ENCODE measurements at regions not wholly inside any gene's neighbourhood (a gene's known extent, or its start where the extent isn't known, plus 50 kb on each side); places are given as distances from the start of the nearest gene placed in this dataset.
"Not testable (repeated sequence)": the region's sequence is repeated elsewhere in the genome, so short reads cannot be mapped to it uniquely, and the experiment has no call there.

GRCh38 chr5:130400091-130400490 lies 495.8 kb downstream of the CHSY3 start:
- no peak overlapping the region for H3K4me3 Mint-ChIP-seq
- H3K27me3 ChIP-seq (ENCODE audit: control insufficient read depth in 2 of 2, insufficient read depth in 2 of 2, low read length in 2 of 2) = no peaks in the 10 kb centered on the region
- H3K79me2 ChIP-seq (ENCODE audit: insufficient read depth, low read length) = no peaks in the 10 kb centered on the region

GRCh38 chr5:130398825-130399224 lies 494.6 kb downstream of the CHSY3 start:
- Histone ChIP-seq H3K4me3 (replicated peaks in 1 of 3; ENCODE audit: low read depth in 2 of 3, low read length in 3 of 3) (no peak overlapping the region), H3K36me3 (replicated peaks in 1 of 2; ENCODE audit: control insufficient read depth in 1 of 2, insufficient read depth in 2 of 2, low read length in 2 of 2) (no peaks in the 10 kb centered on the region), H3K9me3 (replicated peaks in 1 of 2; ENCODE audit: control insufficient read depth in 1 of 2, insufficient read depth in 1 of 2, low read length in 2 of 2) (peaks cover 0 to 11% of the 10 kb centered on the region in 2 donors), H3K79me2 (ENCODE audit: insufficient read depth, low read length) (no peaks in the 10 kb centered on the region), H3K27me3 (ENCODE audit: control insufficient read depth in 2 of 2, insufficient read depth in 2 of 2, low read length in 2 of 2) (no peaks in the 10 kb centered on the region), H3K4me1 (ENCODE audit: control insufficient read depth in 1 of 2, insufficient read depth in 2 of 2, low read length in 2 of 2) (no peaks in the 10 kb centered on the region), H3K4me2 (replicated peaks; ENCODE audit: extremely low read depth, low read length, poor library complexity, severe bottlenecking) (no peak overlapping the region), H2AFZ (ENCODE audit: insufficient read depth, low read depth, low read length, poor library complexity, severe bottlenecking) (no peak overlapping the region), H4K20me1 (ENCODE audit: insufficient read depth, low read length) (no peaks in the 10 kb centered on the region), H3K27ac (ENCODE audit: low read depth in 1 of 2, low read length in 2 of 2) (no peak overlapping the region), H3K9ac (ENCODE audit: insufficient read depth, low read length, poor library complexity, severe bottlenecking) (no peak overlapping the region)
- DNase-seq = no peak
- H3K27ac Mint-ChIP-seq = no peak overlapping the region
- no peaks in the 10 kb centered on the region for H3K4me1 Mint-ChIP-seq
- peaks cover 0 to 6% (median 2%) of the 10 kb centered on the region in 7 donors for H3K9me3 Mint-ChIP-seq
- no peaks in the 10 kb centered on the region for H3K36me3 Mint-ChIP-seq
- no peak overlapping the region for H3K4me3 Mint-ChIP-seq
- TF ChIP-seq CTCF (IDR thresholded peaks at IDR 0.05) = no peak
- intact Hi-C loops (cut with micrococcal nuclease) = no loop called here
- WGBS (ENCODE audit: insufficient coverage) = 100% methylated on average over 1 of the region's 4 CpGs
- H3K27me3 Mint-ChIP-seq (ENCODE audit: low read depth in 3 of 3) = peaks cover 0 to 2% (median 0%) of the 10 kb centered on the region in 3 donors

More at GRCh38 chr5:130400091-130400490, 495.8 kb downstream of the CHSY3 start:
- no peak overlapping the region for H3K4me2 ChIP-seq (replicated peaks; ENCODE audit: extremely low read depth, low read length, poor library complexity, severe bottlenecking)
- no peak for DNase-seq
- intact Hi-C loops (cut with micrococcal nuclease) = no loop called here
- no peak for TF ChIP-seq CTCF (IDR thresholded peaks at IDR 0.05)
- Mint-ChIP-seq H3K27me3 (ENCODE audit: low read depth in 3 of 3) (peaks cover 0 to 2% (median 0%) of the 10 kb centered on the region in 3 donors), H3K4me1 (no peaks in the 10 kb centered on the region), H3K36me3 (no peaks in the 10 kb centered on the region), H3K27ac (no peak overlapping the region), H3K9me3 (peaks cover 0 to 6% (median 2%) of the 10 kb centered on the region in 7 donors)
- H3K9me3 ChIP-seq (replicated peaks in 1 of 2; ENCODE audit: control insufficient read depth in 1 of 2, insufficient read depth in 1 of 2, low read length in 2 of 2) = peaks cover 0 to 11% of the 10 kb centered on the region in 2 donors
- H3K4me3 ChIP-seq (replicated peaks in 1 of 3; ENCODE audit: low read depth in 2 of 3, low read length in 3 of 3) = no peak overlapping the region
- no peaks in the 10 kb centered on the region for H3K4me1 ChIP-seq (ENCODE audit: control insufficient read depth in 1 of 2, insufficient read depth in 2 of 2, low read length in 2 of 2)
- no peak overlapping the region for H3K9ac ChIP-seq (ENCODE audit: insufficient read depth, low read length, poor library complexity, severe bottlenecking)
- no peak overlapping the region for H2AFZ ChIP-seq (ENCODE audit: insufficient read depth, low read depth, low read length, poor library complexity, severe bottlenecking)
- H3K27ac ChIP-seq (ENCODE audit: low read depth in 1 of 2, low read length in 2 of 2) = no peak overlapping the region
- H4K20me1 ChIP-seq (ENCODE audit: insufficient read depth, low read length) = no peaks in the 10 kb centered on the region
- no peaks in the 10 kb centered on the region for H3K36me3 ChIP-seq (replicated peaks in 1 of 2; ENCODE audit: control insufficient read depth in 1 of 2, insufficient read depth in 2 of 2, low read length in 2 of 2)

- H3K27ac Mint-ChIP-seq = peak overlapping the region in 1 of 7 donors; percentile 8
- H3K9ac ChIP-seq (ENCODE audit: insufficient read depth, low read length, poor library complexity, severe bottlenecking); H2AFZ ChIP-seq (ENCODE audit: insufficient read depth, low read depth, low read length, poor library complexity, severe bottlenecking); H3K4me1 Mint-ChIP-seq; H3K27ac ChIP-seq (ENCODE audit: low read depth in 1 of 2, low read length in 2 of 2); H3K27me3 Mint-ChIP-seq (ENCODE audit: low read depth in 3 of 3); H3K4me2 ChIP-seq (replicated peaks; ENCODE audit: extremely low read depth, low read length, poor library complexity, severe bottlenecking); H3K79me2 ChIP-seq (ENCODE audit: insufficient read depth, low read length); H3K4me3 Mint-ChIP-seq; H3K36me3 Mint-ChIP-seq; intact Hi-C loops (cut with micrococcal nuclease); DNase-seq; H3K27me3 ChIP-seq (ENCODE audit: control insufficient read depth in 2 of 2, insufficient read depth in 2 of 2, low read length in 2 of 2); H3K9me3 Mint-ChIP-seq; H3K4me1 ChIP-seq (ENCODE audit: control insufficient read depth in 1 of 2, insufficient read depth in 2 of 2, low read length in 2 of 2); H3K36me3 ChIP-seq (replicated peaks in 1 of 2; ENCODE audit: control insufficient read depth in 1 of 2, insufficient read depth in 2 of 2, low read length in 2 of 2); H3K4me3 ChIP-seq (replicated peaks in 1 of 3; ENCODE audit: low read depth in 2 of 3, low read length in 3 of 3); H4K20me1 ChIP-seq (ENCODE audit: insufficient read depth, low read length): not testable (repeated sequence)
- peaks cover 0 to 11% of the 10 kb centered on the region in 2 donors for H3K9me3 ChIP-seq (replicated peaks in 1 of 2; ENCODE audit: control insufficient read depth in 1 of 2, insufficient read depth in 1 of 2, low read length in 2 of 2)
- WGBS (ENCODE audit: insufficient coverage) = 100% methylated on average over 1 of the region's 1 CpG
These were observed 493.5 kb downstream of the CHSY3 start for GRCh38 chr5:130397727-130398126.
